Epithelial cell of proximal tubule (primary cell): ENCODE measurements at regions not wholly inside any gene's neighbourhood (a gene's known extent, or its start where the extent isn't known, plus 50 kb on each side); places are given as distances from the start of the nearest gene placed in this dataset.

Experiments
- DNase-seq: peaks from one replicate; pipeline ENCODE4 v3.0.0-alpha.2; 2011; ENCODE audit warnings: low read depth
- H3K4me3 ChIP-seq: 2 replicates; pipeline ENCODE4 v1.5.1; 2011; ENCODE audit warnings: low read depth, mild to moderate bottlenecking, low read length
- TF ChIP-seq, protein P1 (sequence below): conservative IDR thresholded peaks from 2 replicates; pipeline ENCODE4 v1.5.1; 2012; ENCODE audit warnings: low read depth, mild to moderate bottlenecking, low read length

DNA sequence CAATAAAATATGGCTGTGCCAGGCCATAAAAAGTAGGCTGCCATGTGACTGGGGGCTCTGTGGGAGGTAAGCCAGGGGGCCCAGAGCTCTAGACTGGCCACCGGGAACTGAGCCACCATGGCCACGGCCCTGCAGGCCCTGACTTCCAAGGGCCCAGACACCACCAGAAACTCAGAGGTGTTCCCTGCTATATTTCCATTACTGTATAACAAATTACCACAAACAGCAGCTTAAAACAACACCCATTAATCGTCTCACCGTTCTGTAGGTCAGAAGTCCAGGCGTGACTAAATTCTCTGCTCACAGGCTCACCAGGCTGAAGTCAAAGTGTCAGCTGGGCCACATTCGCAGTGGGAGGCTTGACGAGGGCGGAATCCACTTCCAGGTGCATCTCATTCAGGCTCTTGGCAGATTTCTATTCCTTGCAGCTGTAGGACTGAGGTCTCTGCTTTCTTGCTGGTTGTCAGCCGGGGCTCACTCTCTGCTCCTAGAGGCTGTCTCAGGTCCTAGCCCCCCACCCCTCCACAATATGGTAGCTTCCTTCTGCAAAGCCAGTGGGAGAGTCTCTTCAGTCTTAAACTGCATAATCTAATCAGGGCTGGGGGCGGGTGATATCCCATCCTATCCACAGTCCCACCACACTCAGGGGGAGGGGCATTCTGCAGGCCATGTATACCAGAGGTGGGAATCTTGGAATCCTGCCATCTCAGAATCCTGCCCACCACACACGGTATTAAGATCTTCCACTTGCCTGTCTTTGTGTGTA, 125.4 kb downstream of the C5orf15 start:
- no peak overlapping the region for H3K4me3 ChIP-seq
- TF ChIP-seq, protein P1, sequence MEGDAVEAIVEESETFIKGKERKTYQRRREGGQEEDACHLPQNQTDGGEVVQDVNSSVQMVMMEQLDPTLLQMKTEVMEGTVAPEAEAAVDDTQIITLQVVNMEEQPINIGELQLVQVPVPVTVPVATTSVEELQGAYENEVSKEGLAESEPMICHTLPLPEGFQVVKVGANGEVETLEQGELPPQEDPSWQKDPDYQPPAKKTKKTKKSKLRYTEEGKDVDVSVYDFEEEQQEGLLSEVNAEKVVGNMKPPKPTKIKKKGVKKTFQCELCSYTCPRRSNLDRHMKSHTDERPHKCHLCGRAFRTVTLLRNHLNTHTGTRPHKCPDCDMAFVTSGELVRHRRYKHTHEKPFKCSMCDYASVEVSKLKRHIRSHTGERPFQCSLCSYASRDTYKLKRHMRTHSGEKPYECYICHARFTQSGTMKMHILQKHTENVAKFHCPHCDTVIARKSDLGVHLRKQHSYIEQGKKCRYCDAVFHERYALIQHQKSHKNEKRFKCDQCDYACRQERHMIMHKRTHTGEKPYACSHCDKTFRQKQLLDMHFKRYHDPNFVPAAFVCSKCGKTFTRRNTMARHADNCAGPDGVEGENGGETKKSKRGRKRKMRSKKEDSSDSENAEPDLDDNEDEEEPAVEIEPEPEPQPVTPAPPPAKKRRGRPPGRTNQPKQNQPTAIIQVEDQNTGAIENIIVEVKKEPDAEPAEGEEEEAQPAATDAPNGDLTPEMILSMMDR: no peak
- DNase-seq: no peak

DNA sequence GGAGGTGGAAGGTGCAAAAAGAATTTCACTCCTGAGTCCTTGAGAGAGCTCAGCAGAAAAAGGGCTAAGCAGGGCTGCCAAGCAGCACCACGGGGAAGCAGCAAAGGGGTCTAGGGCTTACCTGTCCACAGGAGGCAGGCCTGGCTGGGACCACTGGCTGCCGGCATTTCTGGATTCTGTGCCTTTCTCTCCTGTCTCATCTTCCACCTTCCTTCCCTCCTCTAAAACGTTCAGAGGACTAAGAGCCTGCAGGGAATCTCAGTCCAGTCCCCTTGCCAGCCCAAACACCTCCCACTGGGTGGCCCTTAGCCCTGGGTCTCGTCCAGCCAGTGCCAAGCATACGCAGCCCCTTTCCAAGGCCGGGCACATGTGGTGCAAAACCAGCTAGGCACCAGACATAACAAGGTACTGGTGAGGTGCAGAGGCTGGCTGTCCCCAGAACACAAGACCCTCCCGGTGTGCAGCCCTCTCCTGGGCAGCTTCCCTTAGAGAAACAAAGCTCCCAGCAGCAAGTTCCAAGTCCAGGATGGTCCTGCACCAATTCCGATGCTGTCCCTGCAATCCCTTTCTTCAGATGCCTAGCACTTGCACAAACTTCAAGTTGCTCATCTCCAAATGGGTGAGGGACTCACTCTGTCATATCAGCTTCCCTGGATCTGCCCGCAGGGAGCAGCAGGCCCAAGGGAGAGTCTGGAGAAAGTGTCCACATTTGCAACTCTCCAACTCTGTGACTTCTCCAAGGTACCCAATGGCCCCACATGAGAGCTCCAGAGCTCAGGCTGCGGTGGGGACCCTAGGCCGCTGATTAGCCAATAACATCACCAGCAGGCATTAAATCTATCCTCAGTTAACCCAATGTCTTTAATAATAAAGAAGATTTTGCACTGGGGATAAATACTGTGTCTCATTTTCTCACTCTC, 126.3 kb downstream of the C5orf15 start:
- TF ChIP-seq, protein P1: no peak
- H3K4me3 ChIP-seq: no peak overlapping the region
- DNase-seq: no peak

DNA sequence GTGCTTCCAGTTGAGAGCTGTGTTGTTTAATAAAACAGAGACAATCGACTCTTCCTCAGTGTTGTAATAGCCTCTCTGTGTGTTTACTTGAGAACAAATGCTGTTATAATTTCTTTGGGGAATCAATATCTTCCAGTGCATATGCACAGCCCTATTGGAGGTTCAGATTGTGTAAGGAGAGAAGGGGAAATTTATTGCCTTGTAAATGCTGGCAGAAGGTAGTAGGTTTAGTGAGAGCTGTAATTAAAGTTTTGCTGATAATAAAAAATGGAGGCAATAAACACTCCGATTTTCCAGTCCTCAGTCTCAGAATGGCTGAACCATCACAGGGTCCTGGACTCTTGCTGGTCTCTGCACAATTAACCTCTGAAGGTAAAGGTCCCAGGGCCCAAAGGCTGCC, 128.3 kb downstream of the C5orf15 start:
- H3K4me3 ChIP-seq: no peak overlapping the region
- DNase-seq: no peak
- TF ChIP-seq, protein P1: no peak

DNA sequence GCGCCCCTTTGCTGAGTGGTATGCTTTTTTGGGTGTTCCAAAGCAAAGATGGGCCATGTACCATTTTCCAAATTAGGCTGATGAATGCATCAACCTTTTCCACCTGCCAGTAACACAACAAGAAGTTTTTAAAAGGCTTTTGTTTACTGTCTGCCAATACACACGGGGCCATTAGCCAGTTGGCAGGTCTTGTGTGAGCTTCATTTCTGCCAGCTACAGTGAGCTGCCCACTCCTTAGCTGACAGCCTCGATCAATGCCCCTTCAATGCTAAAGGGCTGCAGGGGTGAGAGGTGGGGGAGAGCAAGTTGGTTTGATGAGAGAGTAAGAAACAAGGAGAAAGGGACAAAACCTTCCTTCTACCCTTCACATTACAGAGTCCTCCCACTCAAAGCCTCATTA, 128.7 kb downstream of the C5orf15 start:
- DNase-seq: no peak
- TF ChIP-seq, protein P1: no peak
- H3K4me3 ChIP-seq: no peak overlapping the region

DNA sequence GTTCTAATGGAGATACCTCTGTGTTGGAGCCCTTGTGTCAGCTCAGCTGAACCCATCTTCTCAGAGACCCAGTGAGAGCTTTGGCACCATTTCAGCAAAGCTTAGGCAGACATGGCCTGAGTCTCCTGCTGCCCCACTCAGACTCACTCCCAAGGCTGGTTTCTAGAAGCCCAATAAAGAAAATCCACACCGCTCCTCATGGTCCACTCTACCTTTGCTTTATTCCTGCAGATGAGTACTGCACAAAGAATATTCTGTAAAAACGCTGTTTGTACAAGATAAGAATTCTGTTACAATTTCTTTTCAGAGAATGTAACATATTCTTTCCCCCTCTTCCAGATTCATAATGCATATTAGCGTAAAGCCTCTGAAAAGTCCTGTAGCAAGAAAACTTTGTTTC, 129.3 kb downstream of the C5orf15 start:
- H3K4me3 ChIP-seq: no peak overlapping the region
- TF ChIP-seq, protein P1: no peak
- DNase-seq: no peak

DNA sequence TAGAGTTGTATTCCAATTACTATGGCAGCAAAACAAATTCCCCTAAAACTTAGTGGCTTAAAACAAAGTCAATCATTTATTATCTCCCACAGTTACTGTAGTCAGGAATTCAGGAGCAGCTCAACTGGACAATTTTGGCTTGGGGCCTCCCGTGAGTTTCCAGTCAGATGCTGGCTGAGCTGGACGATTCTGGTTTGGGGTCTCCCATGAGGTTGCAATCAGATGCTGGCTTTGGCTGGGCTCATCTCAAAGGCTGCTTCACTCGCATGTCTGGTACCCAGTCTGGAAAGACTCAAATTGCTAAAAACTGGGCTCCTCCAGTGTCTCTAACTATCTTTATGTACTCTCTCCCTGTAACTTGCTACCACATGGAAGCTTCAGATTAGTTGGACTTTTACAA, 130.1 kb downstream of the C5orf15 start:
- TF ChIP-seq, protein P1: no peak
- DNase-seq: no peak
- no peak overlapping the region for H3K4me3 ChIP-seq
